GM19452 (cell line): ENCODE measurements at regions not wholly inside any gene's neighbourhood (a gene's known extent, or its start where the extent isn't known, plus 50 kb on each side); places are given as distances from the start of the nearest gene placed in this dataset.

ENCODE experiments used
- ATAC-seq: cut with Tn5 transposase; IDR thresholded peaks from one replicate; pipeline ENCODE4 v1.9.1; 2021; ENCODE audit not compliant: unreplicated experiment

- ATAC-seq, result no peak
These were observed 231.5 kb upstream of the SPRED2 start for GRCh38 chr2:65663831-65664407.

- ATAC-seq, result no peak
These were observed 230.4 kb upstream of the SPRED2 start for GRCh38 chr2:65662654-65663432.

GRCh38 chr2:65661980-65662653, 229.7 kb upstream of the SPRED2 start:
- ATAC-seq, result no peak

- no peak for ATAC-seq
These were observed 227.9 kb upstream of the SPRED2 start for GRCh38 chr2:65660340-65660739.

GRCh38 chr2:65658881-65659280, 226.5 kb upstream of the SPRED2 start:
- ATAC-seq, result no peak

- ATAC-seq, result no peak
These were observed 225.9 kb upstream of the SPRED2 start for GRCh38 chr2:65658266-65658665.

GRCh38 chr2:65656160-65656718, 223.8 kb upstream of the SPRED2 start:
- ATAC-seq, result no peak

- ATAC-seq, result no peak
These were observed 222.6 kb upstream of the SPRED2 start for GRCh38 chr2:65655000-65655399.

- no peak for ATAC-seq
These were observed 222.1 kb upstream of the SPRED2 start for GRCh38 chr2:65654496-65654895.

GRCh38 chr2:65652066-65652465, 219.7 kb upstream of the SPRED2 start:
- no peak for ATAC-seq

GRCh38 chr2:65649811-65650589, 217.6 kb upstream of the SPRED2 start:
- ATAC-seq, result no peak

- ATAC-seq, result no peak
These were observed 214.9 kb upstream of the SPRED2 start for GRCh38 chr2:65647249-65647842.

- ATAC-seq, result no peak
These were observed 208.3 kb upstream of the SPRED2 start for GRCh38 chr2:65640793-65641103.

GRCh38 chr2:65639156-65639864, 206.9 kb upstream of the SPRED2 start:
- no peak for ATAC-seq

- ATAC-seq, result no peak
These were observed 206.0 kb upstream of the SPRED2 start for GRCh38 chr2:65638443-65638842.

GRCh38 chr2:65636813-65637483, 204.5 kb upstream of the SPRED2 start:
- no peak for ATAC-seq

GRCh38 chr2:65636024-65636423, 203.6 kb upstream of the SPRED2 start:
- no peak for ATAC-seq

GRCh38 chr2:65634304-65634703, 201.9 kb upstream of the SPRED2 start:
- ATAC-seq, result no peak

GRCh38 chr2:65630643-65631042, 198.2 kb upstream of the SPRED2 start:
- no peak for ATAC-seq

- ATAC-seq, result no peak
These were observed 195.8 kb upstream of the SPRED2 start for GRCh38 chr2:65628156-65628555.
